ENCODE measurements at regions not wholly inside any gene's neighbourhood (a gene's known extent, or its start where the extent isn't known, plus 50 kb on each side); places are given as distances from the start of the nearest gene placed in this dataset.
"Not testable (repeated sequence)": the region's sequence is repeated elsewhere in the genome, so short reads cannot be mapped to it uniquely, and the experiment has no call there.

DNA sequence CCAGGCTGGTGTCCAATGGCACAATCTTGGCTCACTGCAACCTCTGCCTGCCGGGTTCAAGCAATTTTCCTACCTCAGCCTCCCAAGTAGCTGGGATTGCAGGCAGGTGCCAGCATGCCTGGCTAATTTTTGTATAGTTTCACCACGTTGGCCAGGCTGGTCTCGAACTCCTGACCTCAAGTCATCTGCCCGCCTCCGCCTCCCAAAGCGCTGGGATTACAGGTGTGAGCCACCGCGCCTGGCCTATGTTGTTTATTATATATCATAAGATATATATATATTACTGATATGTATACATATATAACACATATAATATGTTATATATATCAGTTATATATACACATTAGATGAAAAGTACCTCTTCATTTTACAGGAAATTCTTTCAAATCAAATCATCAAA, 914.7 kb downstream of the FOXD4L5 start:
- not testable (repeated sequence) for TF ChIP-seq EZH2 (IDR thresholded peaks at IDR 0.05; ENCODE audit: insufficient read depth, poor library complexity, severe bottlenecking); EZH2phosphoT487 (IDR thresholded peaks at IDR 0.05; ENCODE audit: insufficient read depth, low read depth)

All from GM23248 (cell line).